ENCODE measurements at regions not wholly inside any gene's neighbourhood (a gene's known extent, or its start where the extent isn't known, plus 50 kb on each side); places are given as distances from the start of the nearest gene placed in this dataset.

- peaks cover 15% of the 10 kb centered on the region for H3K27me3 ChIP-seq (replicated peaks; ENCODE audit: insufficient read depth, low read depth, low read length, poor library complexity)
- H3K36me3 ChIP-seq (ENCODE audit: insufficient read depth, low read length, poor library complexity, severe bottlenecking), result no peaks in the 10 kb centered on the region
- H3K9me3 ChIP-seq (ENCODE audit: low read depth, low read length, poor library complexity, severe bottlenecking), result no peaks in the 10 kb centered on the region
- BruUV-seq (replicated peaks), result no TSS peak
- POLR2A ChIA-PET (ENCODE audit: low non-redundant PET), result no interaction called here
- H3K4me1 ChIP-seq (ENCODE audit: insufficient read depth, low read length, poor library complexity, severe bottlenecking), result no peaks in the 10 kb centered on the region
- no peak for DNase-seq (ENCODE audit: low spot score)
- CTCF ChIA-PET, result no interaction called here
- intact Hi-C loops (cut with micrococcal nuclease; ENCODE audit: unreplicated experiment), result no loop called here
- H3K4me3 ChIP-seq (ENCODE audit: low read depth, low read length, poor library complexity, severe bottlenecking), result no peak overlapping the region
- TF ChIP-seq CTCF (conservative IDR thresholded peaks at IDR 0.05; ENCODE audit: low read depth, low read length) (no peak), EZH2 (IDR thresholded peaks at IDR 0.05; ENCODE audit: borderline replicate concordance, low read depth, low read length, poor library complexity, severe bottlenecking) (no peak)
- no peak overlapping the region for H3K27ac ChIP-seq (ENCODE audit: low read depth, low read length, poor library complexity, severe bottlenecking)
These were observed 176.4 kb upstream of the DACH1 start for GRCh38 chr13:72043366-72043765.

GRCh38 chr13:72041165-72041564 lies 174.2 kb upstream of the DACH1 start:
- Histone ChIP-seq H3K4me1 (ENCODE audit: insufficient read depth, low read length, poor library complexity, severe bottlenecking) (no peaks in the 10 kb centered on the region), H3K36me3 (ENCODE audit: insufficient read depth, low read length, poor library complexity, severe bottlenecking) (no peaks in the 10 kb centered on the region), H3K27me3 (replicated peaks; ENCODE audit: insufficient read depth, low read depth, low read length, poor library complexity) (peaks cover 8% of the 10 kb centered on the region), H3K4me3 (ENCODE audit: low read depth, low read length, poor library complexity, severe bottlenecking) (no peak overlapping the region), H3K9me3 (ENCODE audit: low read depth, low read length, poor library complexity, severe bottlenecking) (no peaks in the 10 kb centered on the region), H3K27ac (ENCODE audit: low read depth, low read length, poor library complexity, severe bottlenecking) (no peak overlapping the region)
- CTCF ChIA-PET, result no interaction called here
- intact Hi-C loops (cut with micrococcal nuclease; ENCODE audit: unreplicated experiment), result no loop called here
- TF ChIP-seq CTCF (conservative IDR thresholded peaks at IDR 0.05; ENCODE audit: low read depth, low read length) (no peak), EZH2 (IDR thresholded peaks at IDR 0.05; ENCODE audit: borderline replicate concordance, low read depth, low read length, poor library complexity, severe bottlenecking) (no peak)
- POLR2A ChIA-PET (ENCODE audit: low non-redundant PET), result no interaction called here
- no TSS peak for BruUV-seq (replicated peaks)
- no peak for DNase-seq (ENCODE audit: low spot score)

GRCh38 chr13:72039126-72039525 lies 172.1 kb upstream of the DACH1 start:
- ChIA-PET POLR2A (ENCODE audit: low non-redundant PET) (no interaction called here), CTCF (no interaction called here)
- no TSS peak for BruUV-seq (replicated peaks)
- intact Hi-C loops (cut with micrococcal nuclease; ENCODE audit: unreplicated experiment), result no loop called here
- Histone ChIP-seq H3K9me3 (ENCODE audit: low read depth, low read length, poor library complexity, severe bottlenecking) (no peaks in the 10 kb centered on the region), H3K27me3 (replicated peaks; ENCODE audit: insufficient read depth, low read depth, low read length, poor library complexity) (peaks cover 5% of the 10 kb centered on the region), H3K36me3 (ENCODE audit: insufficient read depth, low read length, poor library complexity, severe bottlenecking) (no peaks in the 10 kb centered on the region), H3K27ac (ENCODE audit: low read depth, low read length, poor library complexity, severe bottlenecking) (no peak overlapping the region), H3K4me1 (ENCODE audit: insufficient read depth, low read length, poor library complexity, severe bottlenecking) (no peaks in the 10 kb centered on the region), H3K4me3 (ENCODE audit: low read depth, low read length, poor library complexity, severe bottlenecking) (no peak overlapping the region)
- no peak for DNase-seq (ENCODE audit: low spot score)
- TF ChIP-seq EZH2 (IDR thresholded peaks at IDR 0.05; ENCODE audit: borderline replicate concordance, low read depth, low read length, poor library complexity, severe bottlenecking) (no peak), CTCF (conservative IDR thresholded peaks at IDR 0.05; ENCODE audit: low read depth, low read length) (no peak)
